ENCODE measurements at regions not wholly inside any gene's neighbourhood (a gene's known extent, or its start where the extent isn't known, plus 50 kb on each side); places are given as distances from the start of the nearest gene placed in this dataset.

- TF ChIP-seq CTCF (IDR thresholded peaks at IDR 0.05), result no peak
- Histone ChIP-seq H3K27me3 (no peaks in the 10 kb centered on the region), H3K9me3 (no peaks in the 10 kb centered on the region), H3K4me3 (no peak overlapping the region), H3K27ac (no peak overlapping the region), H3K36me3 (no peaks in the 10 kb centered on the region), H3K4me1 (no peaks in the 10 kb centered on the region)
- no peak for DNase-seq (ENCODE audit: low spot score in 2 of 2)
- intact Hi-C loops (cut with DNase I), result no loop called here
Measured at GRCh38 chr6:122052346-122052900, 347.0 kb upstream of the HSF2 start.

GRCh38 chr6:122059918-122060317 lies 339.5 kb upstream of the HSF2 start:
- H3K27me3 ChIP-seq, result no peaks in the 10 kb centered on the region
- no peak overlapping the region for H3K27ac ChIP-seq

GRCh38 chr6:122061855-122062254 lies 337.6 kb upstream of the HSF2 start:
- H3K4me3 ChIP-seq, result no peak overlapping the region
- H3K27me3 ChIP-seq, result no peaks in the 10 kb centered on the region
- H3K9me3 ChIP-seq, result no peaks in the 10 kb centered on the region
- H3K36me3 ChIP-seq, result no peaks in the 10 kb centered on the region
- H3K27ac ChIP-seq, result no peak overlapping the region
- DNase-seq (ENCODE audit: low spot score in 2 of 2), result no peak
- TF ChIP-seq CTCF (IDR thresholded peaks at IDR 0.05), result no peak
- intact Hi-C loops (cut with DNase I), result no loop called here
- no peaks in the 10 kb centered on the region for H3K4me1 ChIP-seq

More at GRCh38 chr6:122059918-122060317, 339.5 kb upstream of the HSF2 start:
- Histone ChIP-seq H3K4me1 (no peaks in the 10 kb centered on the region), H3K9me3 (no peaks in the 10 kb centered on the region), H3K4me3 (no peak overlapping the region), H3K36me3 (no peaks in the 10 kb centered on the region)
- no peak for TF ChIP-seq CTCF (IDR thresholded peaks at IDR 0.05)
- intact Hi-C loops (cut with DNase I), result no loop called here
- DNase-seq (ENCODE audit: low spot score in 2 of 2), result no peak

DNA sequence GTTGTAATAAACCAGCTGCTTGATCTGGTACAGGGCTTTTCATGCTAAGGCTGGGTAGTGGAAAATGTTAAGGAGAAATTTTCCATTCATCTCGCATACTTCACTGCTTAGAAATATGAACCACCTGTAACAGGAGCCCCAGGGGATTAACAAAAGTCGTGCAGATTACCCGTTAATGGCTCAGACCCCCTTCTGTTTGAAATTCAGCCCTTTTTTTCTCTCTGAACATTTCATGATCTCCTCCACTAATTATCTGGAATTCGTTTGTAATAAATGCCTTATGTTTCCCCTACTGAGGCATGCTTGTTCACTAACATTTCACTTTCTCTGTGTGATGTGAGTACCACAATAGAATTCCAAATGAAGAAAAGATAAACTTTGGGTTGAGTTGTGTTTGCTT lies 336.4 kb upstream of the HSF2 start:
- Histone ChIP-seq H3K4me1 (no peaks in the 10 kb centered on the region), H3K27ac (no peak overlapping the region), H3K9me3 (no peaks in the 10 kb centered on the region), H3K36me3 (no peaks in the 10 kb centered on the region), H3K4me3 (no peak overlapping the region), H3K27me3 (no peaks in the 10 kb centered on the region)
- DNase-seq (ENCODE audit: low spot score in 2 of 2), result no peak
- no peak for TF ChIP-seq CTCF (IDR thresholded peaks at IDR 0.05)
- intact Hi-C loops (cut with DNase I), result no loop called here

- Histone ChIP-seq H3K27me3 (no peaks in the 10 kb centered on the region), H3K4me1 (no peaks in the 10 kb centered on the region), H3K9me3 (no peaks in the 10 kb centered on the region), H3K36me3 (no peaks in the 10 kb centered on the region), H3K4me3 (no peak overlapping the region), H3K27ac (no peak overlapping the region)
- TF ChIP-seq CTCF (IDR thresholded peaks at IDR 0.05), result no peak
- intact Hi-C loops (cut with DNase I), result no loop called here
- no peak for DNase-seq (ENCODE audit: low spot score in 2 of 2)
Measured at GRCh38 chr6:122063761-122064160, 335.7 kb upstream of the HSF2 start.

GRCh38 chr6:122066200-122066599 lies 333.3 kb upstream of the HSF2 start:
- DNase-seq (ENCODE audit: low spot score in 2 of 2), result no peak
- Histone ChIP-seq H3K36me3 (no peaks in the 10 kb centered on the region), H3K27ac (no peak overlapping the region), H3K27me3 (no peaks in the 10 kb centered on the region), H3K4me1 (no peaks in the 10 kb centered on the region), H3K9me3 (no peaks in the 10 kb centered on the region), H3K4me3 (no peak overlapping the region)
- intact Hi-C loops (cut with DNase I), result no loop called here
- no peak for TF ChIP-seq CTCF (IDR thresholded peaks at IDR 0.05)

Measured in ascending aorta (tissue), 2 donors.